Mesothelial cell of epicardium (in vitro differentiated cells): ENCODE measurements at regions not wholly inside any gene's neighbourhood (a gene's known extent, or its start where the extent isn't known, plus 50 kb on each side); places are given as distances from the start of the nearest gene placed in this dataset.

Experiments
- DNase-seq, 2 experiments: peaks; one replicate each; pipeline ENCODE4 v3.0.0; 2021; ENCODE audit warnings: low spot score in 2 of 2; ENCODE audit not compliant: unreplicated experiment in 2 of 2
- H3K27ac Mint-ChIP-seq: 2 replicates; pipeline ENCODE4 v1.8.0; 2021; ENCODE audit warnings: mixed read lengths
- H3K27me3 Mint-ChIP-seq: 2 replicates; pipeline ENCODE4 v1.8.0; 2021; ENCODE audit warnings: low read depth, mixed read lengths
- H3K36me3 Mint-ChIP-seq: 2 replicates; pipeline ENCODE4 v1.8.0; 2021; ENCODE audit warnings: mixed read lengths
- H3K4me1 Mint-ChIP-seq: 2 replicates; pipeline ENCODE4 v1.8.0; 2021; ENCODE audit warnings: mixed read lengths
- H3K4me3 Mint-ChIP-seq: 2 replicates; pipeline ENCODE4 v1.8.0; 2021; ENCODE audit warnings: mild to moderate bottlenecking, moderate library complexity, mixed read lengths
- H3K9me3 Mint-ChIP-seq: 2 replicates; pipeline ENCODE4 v1.8.0; 2021; ENCODE audit warnings: mixed read lengths
- CTCF ChIP-seq: fragments of 200-600 bp; sonication (generic); IDR thresholded peaks from one replicate; pipeline ENCODE4 v1.5.0; 2021; ENCODE audit warnings: antibody characterized with exemption; ENCODE audit not compliant: unreplicated experiment

- no peak overlapping the region for H3K4me3 Mint-ChIP-seq
- H3K9me3 Mint-ChIP-seq: peaks cover 27% of the 10 kb centered on the region
- no peaks in the 10 kb centered on the region for H3K4me1 Mint-ChIP-seq
- H3K27me3 Mint-ChIP-seq: no peaks in the 10 kb centered on the region
- no peak for DNase-seq
- TF ChIP-seq CTCF: no peak
- H3K27ac Mint-ChIP-seq: no peak overlapping the region
- H3K36me3 Mint-ChIP-seq: peaks cover 6% of the 10 kb centered on the region
Observed at GRCh38 chr4:157634057-157634456, 413.5 kb downstream of the GRIA2 start.

- Mint-ChIP-seq H3K9me3 (no peaks in the 10 kb centered on the region), H3K4me3 (no peak overlapping the region)
- no peak for TF ChIP-seq CTCF
Observed at GRCh38 chr4:157616741-157617472, 396.4 kb downstream of the GRIA2 start.

GRCh38 chr4:157607996-157608395, 387.5 kb downstream of the GRIA2 start:
- DNase-seq: no peak
- Mint-ChIP-seq H3K4me1 (peaks cover 3% of the 10 kb centered on the region), H3K27ac (no peak overlapping the region), H3K36me3 (no peaks in the 10 kb centered on the region), H3K4me3 (no peak overlapping the region), H3K9me3 (peaks cover 4% of the 10 kb centered on the region), H3K27me3 (peaks cover 2% of the 10 kb centered on the region)
- TF ChIP-seq CTCF: no peak

More at GRCh38 chr4:157616741-157617472, 396.4 kb downstream of the GRIA2 start:
- Mint-ChIP-seq H3K27ac (no peak overlapping the region), H3K36me3 (no peaks in the 10 kb centered on the region), H3K4me1 (no peaks in the 10 kb centered on the region), H3K27me3 (no peaks in the 10 kb centered on the region)
- no peak for DNase-seq

GRCh38 chr4:157600583-157600982, 380.1 kb downstream of the GRIA2 start:
- no peaks in the 10 kb centered on the region for H3K36me3 Mint-ChIP-seq
- H3K27me3 Mint-ChIP-seq: no peaks in the 10 kb centered on the region
- TF ChIP-seq CTCF: no peak
- DNase-seq: no peak
- peaks cover 5% of the 10 kb centered on the region for H3K9me3 Mint-ChIP-seq
- no peak overlapping the region for H3K27ac Mint-ChIP-seq
- H3K4me1 Mint-ChIP-seq: no peaks in the 10 kb centered on the region
- H3K4me3 Mint-ChIP-seq: no peak overlapping the region

- Mint-ChIP-seq H3K4me1 (peaks cover 6% of the 10 kb centered on the region), H3K27ac (no peak overlapping the region), H3K27me3 (no peaks in the 10 kb centered on the region), H3K9me3 (no peaks in the 10 kb centered on the region), H3K4me3 (no peak overlapping the region), H3K36me3 (no peaks in the 10 kb centered on the region)
- no peak for TF ChIP-seq CTCF
- no peak for DNase-seq
Observed at GRCh38 chr4:157591245-157591644, 370.7 kb downstream of the GRIA2 start.

- Mint-ChIP-seq H3K27ac (no peak overlapping the region), H3K4me1 (peaks cover 6% of the 10 kb centered on the region), H3K9me3 (no peaks in the 10 kb centered on the region), H3K4me3 (no peak overlapping the region), H3K27me3 (no peaks in the 10 kb centered on the region), H3K36me3 (no peaks in the 10 kb centered on the region)
- no peak for TF ChIP-seq CTCF
- DNase-seq: no peak
Observed at GRCh38 chr4:157590679-157591078, 370.2 kb downstream of the GRIA2 start.
